ENCODE measurements at regions not wholly inside any gene's neighbourhood (a gene's known extent, or its start where the extent isn't known, plus 50 kb on each side); places are given as distances from the start of the nearest gene placed in this dataset.

DNA sequence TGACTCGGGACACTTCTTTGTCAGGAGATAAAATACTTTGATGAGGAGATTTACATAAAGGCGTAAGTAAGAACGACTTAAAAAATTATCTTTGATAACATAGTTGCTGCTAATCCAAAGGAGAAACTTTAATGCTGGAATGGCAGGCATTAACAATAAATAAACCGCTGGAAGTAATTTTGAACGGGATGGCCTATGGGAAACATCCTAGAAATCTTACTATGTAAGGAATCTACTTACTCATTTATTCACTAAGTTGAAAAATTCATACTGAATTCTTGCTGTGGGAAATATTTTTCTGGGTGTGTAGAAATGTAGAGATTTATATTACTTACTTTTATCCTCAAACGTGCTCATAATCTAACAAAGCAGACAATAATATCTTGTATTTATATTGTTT, 425.7 kb upstream of the ZFP42 start:
- Histone ChIP-seq H3K9me3 (ENCODE audit: low read length) (no peaks in the 10 kb centered on the region), H3K27ac (ENCODE audit: extremely low read length, insufficient read depth, low read length) (no peak overlapping the region), H3K36me3 (replicated peaks in 1 of 2; ENCODE audit: control insufficient read depth in 1 of 2, insufficient read depth in 2 of 2, low read length in 2 of 2) (no peaks in the 10 kb centered on the region), H4K20me1 (ENCODE audit: insufficient read depth, low read length) (no peaks in the 10 kb centered on the region), H3K4me3 (replicated peaks in 1 of 3; ENCODE audit: insufficient read depth in 1 of 3, low read depth in 2 of 3, low read length in 3 of 3) (no peak overlapping the region), H3K27me3 (ENCODE audit: control insufficient read depth in 1 of 2, insufficient read depth in 2 of 2, low read length in 2 of 2) (no peaks in the 10 kb centered on the region), H3K4me1 (ENCODE audit: insufficient read depth, low read length) (no peaks in the 10 kb centered on the region), H3K4me2 (ENCODE audit: low read depth, low read length) (no peak overlapping the region), H3K9ac (ENCODE audit: insufficient read depth, low read depth, low read length) (no peak overlapping the region), H3K79me2 (ENCODE audit: insufficient read depth, low read length) (no peaks in the 10 kb centered on the region), H2AFZ (ENCODE audit: low read length) (no peak overlapping the region)
- FAIRE-seq (no peak), ATAC-seq (no peak), DNase-seq (ENCODE audit: low spot score) (no peak)
- WGBS (ENCODE audit: low lambda C conversion rate) = 2% methylated on average over 6 of the region's 6 CpGs
- in situ Hi-C loops (cut with HindIII; ENCODE audit: extremely low pct_ligation_motif_present, low pct_unique_long_range_greater_than_20kb) = no loop called here
- no TSS peak for BruUV-seq (replicated peaks)
- TF ChIP-seq ZNF317 (CRISPR knock-in tag; IDR thresholded peaks at IDR 0.05) = no peak
- no peak for TF ChIP-seq POLR2A (IDR thresholded peaks at IDR 0.05; ENCODE audit: insufficient read depth in 1 of 2, low read depth in 2 of 2, low read length in 2 of 2)
- no peak for TF ChIP-seq ZNF160 (CRISPR knock-in tag; IDR thresholded peaks at IDR 0.05)
- no peak for TF ChIP-seq ZNF3 (CRISPR knock-in tag; IDR thresholded peaks at IDR 0.05)
- TF ChIP-seq FOXO1 (CRISPR knock-in tag; IDR thresholded peaks at IDR 0.05) = no peak
- no peak for TF ChIP-seq TEAD2 (CRISPR knock-in tag; IDR thresholded peaks at IDR 0.05)
- TF ChIP-seq MED13 (CRISPR knock-in tag; IDR thresholded peaks at IDR 0.05) = no peak
- TF ChIP-seq LCORL (IDR thresholded peaks at IDR 0.05) = no peak
- TF ChIP-seq LCORL (CRISPR knock-in tag; IDR thresholded peaks at IDR 0.05) = no peak
- no peak for TF ChIP-seq ZNF83 (CRISPR knock-in tag; IDR thresholded peaks at IDR 0.05; ENCODE audit: borderline replicate concordance)
- no peak for TF ChIP-seq CBFB (CRISPR knock-in tag; IDR thresholded peaks at IDR 0.05)
- TF ChIP-seq, protein P1, sequence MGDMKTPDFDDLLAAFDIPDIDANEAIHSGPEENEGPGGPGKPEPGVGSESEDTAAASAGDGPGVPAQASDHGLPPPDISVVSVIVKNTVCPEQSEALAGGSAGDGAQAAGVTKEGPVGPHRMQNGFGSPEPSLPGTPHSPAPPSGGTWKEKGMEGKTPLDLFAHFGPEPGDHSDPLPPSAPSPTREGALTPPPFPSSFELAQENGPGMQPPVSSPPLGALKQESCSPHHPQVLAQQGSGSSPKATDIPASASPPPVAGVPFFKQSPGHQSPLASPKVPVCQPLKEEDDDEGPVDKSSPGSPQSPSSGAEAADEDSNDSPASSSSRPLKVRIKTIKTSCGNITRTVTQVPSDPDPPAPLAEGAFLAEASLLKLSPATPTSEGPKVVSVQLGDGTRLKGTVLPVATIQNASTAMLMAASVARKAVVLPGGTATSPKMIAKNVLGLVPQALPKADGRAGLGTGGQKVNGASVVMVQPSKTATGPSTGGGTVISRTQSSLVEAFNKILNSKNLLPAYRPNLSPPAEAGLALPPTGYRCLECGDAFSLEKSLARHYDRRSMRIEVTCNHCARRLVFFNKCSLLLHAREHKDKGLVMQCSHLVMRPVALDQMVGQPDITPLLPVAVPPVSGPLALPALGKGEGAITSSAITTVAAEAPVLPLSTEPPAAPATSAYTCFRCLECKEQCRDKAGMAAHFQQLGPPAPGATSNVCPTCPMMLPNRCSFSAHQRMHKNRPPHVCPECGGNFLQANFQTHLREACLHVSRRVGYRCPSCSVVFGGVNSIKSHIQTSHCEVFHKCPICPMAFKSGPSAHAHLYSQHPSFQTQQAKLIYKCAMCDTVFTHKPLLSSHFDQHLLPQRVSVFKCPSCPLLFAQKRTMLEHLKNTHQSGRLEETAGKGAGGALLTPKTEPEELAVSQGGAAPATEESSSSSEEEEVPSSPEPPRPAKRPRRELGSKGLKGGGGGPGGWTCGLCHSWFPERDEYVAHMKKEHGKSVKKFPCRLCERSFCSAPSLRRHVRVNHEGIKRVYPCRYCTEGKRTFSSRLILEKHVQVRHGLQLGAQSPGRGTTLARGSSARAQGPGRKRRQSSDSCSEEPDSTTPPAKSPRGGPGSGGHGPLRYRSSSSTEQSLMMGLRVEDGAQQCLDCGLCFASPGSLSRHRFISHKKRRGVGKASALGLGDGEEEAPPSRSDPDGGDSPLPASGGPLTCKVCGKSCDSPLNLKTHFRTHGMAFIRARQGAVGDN (CRISPR knock-in tag; IDR thresholded peaks at IDR 0.05) = no peak
- no peak for TF ChIP-seq HNF4G (IDR thresholded peaks at IDR 0.05; ENCODE audit: borderline replicate concordance, low read depth, low read length)
- TF ChIP-seq HNF4G (CRISPR knock-in tag; IDR thresholded peaks at IDR 0.05; ENCODE audit: borderline replicate concordance, low read depth) = no peak
- TF ChIP-seq NFKBIZ (CRISPR knock-in tag; IDR thresholded peaks at IDR 0.05) = no peak
- intact Hi-C loops (cut with micrococcal nuclease; ENCODE audit: unreplicated experiment) = no loop called here
- POLR2A ChIA-PET = no interaction called here
- CTCF ChIA-PET (ENCODE audit: low intra/inter-chr PET ratio, low total read pairs) = no interaction called here
